ENCODE measurements at regions not wholly inside any gene's neighbourhood (a gene's known extent, or its start where the extent isn't known, plus 50 kb on each side); places are given as distances from the start of the nearest gene placed in this dataset.

- DNase-seq (ENCODE audit: low read depth, low spot score), result no peak
Observed at GRCh38 chr4:108366716-108367115, 198.0 kb upstream of the LEF1 start.

- no peak for DNase-seq (ENCODE audit: low read depth, low spot score)
Observed at GRCh38 chr4:108365551-108365950, 196.8 kb upstream of the LEF1 start.

GRCh38 chr4:108361886-108362285 lies 193.2 kb upstream of the LEF1 start:
- no peak for DNase-seq (ENCODE audit: low read depth, low spot score)

GRCh38 chr4:108361446-108361820 lies 192.7 kb upstream of the LEF1 start:
- DNase-seq (ENCODE audit: low read depth, low spot score), result no peak

- peak; percentile 97 for DNase-seq (ENCODE audit: low read depth, low spot score)
Observed at GRCh38 chr4:108360754-108361445, 192.2 kb upstream of the LEF1 start.

GRCh38 chr4:108359986-108360681 lies 191.4 kb upstream of the LEF1 start:
- peak; percentile 92 for DNase-seq (ENCODE audit: low read depth, low spot score)

GRCh38 chr4:108359130-108359985 lies 190.6 kb upstream of the LEF1 start:
- DNase-seq (ENCODE audit: low read depth, low spot score), result no peak

GRCh38 chr4:108355902-108356535 lies 187.3 kb upstream of the LEF1 start:
- DNase-seq (ENCODE audit: low read depth, low spot score), result no peak

GRCh38 chr4:108355186-108355901 lies 186.6 kb upstream of the LEF1 start:
- no peak for DNase-seq (ENCODE audit: low read depth, low spot score)

GRCh38 chr4:108352664-108353308 lies 184.1 kb upstream of the LEF1 start:
- no peak for DNase-seq (ENCODE audit: low read depth, low spot score)

GRCh38 chr4:108351791-108352190 lies 183.1 kb upstream of the LEF1 start:
- no peak for DNase-seq (ENCODE audit: low read depth, low spot score)

GRCh38 chr4:108350332-108350731 lies 181.6 kb upstream of the LEF1 start:
- peak; percentile 83 for DNase-seq (ENCODE audit: low read depth, low spot score)

- DNase-seq (ENCODE audit: low read depth, low spot score), result no peak
Observed at GRCh38 chr4:108346818-108347210, 178.1 kb upstream of the LEF1 start.

- DNase-seq (ENCODE audit: low read depth, low spot score), result no peak
Observed at GRCh38 chr4:108345862-108346817, 177.4 kb upstream of the LEF1 start.

- no peak for DNase-seq (ENCODE audit: low read depth, low spot score)
Observed at GRCh38 chr4:108342325-108342970, 173.7 kb upstream of the LEF1 start.

GRCh38 chr4:108337923-108338322 lies 169.2 kb upstream of the LEF1 start:
- no peak for DNase-seq (ENCODE audit: low read depth, low spot score)

- no peak for DNase-seq (ENCODE audit: low read depth, low spot score)
Observed at GRCh38 chr4:108336076-108336475, 167.3 kb upstream of the LEF1 start.

- peak; percentile 62 for DNase-seq (ENCODE audit: low read depth, low spot score)
Observed at GRCh38 chr4:108335081-108335480, 166.3 kb upstream of the LEF1 start.

- no peak for DNase-seq (ENCODE audit: low read depth, low spot score)
Observed at GRCh38 chr4:108334031-108334430, 165.3 kb upstream of the LEF1 start.

All from ELF-1 (cell line).